A673 (cell line): ENCODE measurements at regions not wholly inside any gene's neighbourhood (a gene's known extent, or its start where the extent isn't known, plus 50 kb on each side); places are given as distances from the start of the nearest gene placed in this dataset.

Experiments
- CTCF ChIP-seq: fragments of 300-800, 200-600 bp; sonication (generic); conservative IDR thresholded peaks from 2 replicates; pipeline ENCODE4 v1.5.1; 2017; ENCODE audit warnings: low read depth, mild to moderate bottlenecking, antibody characterized with exemption, low read length, moderate library complexity, mixed read lengths
- EZH2 ChIP-seq: fragments of 200-600 bp; sonication (generic); IDR thresholded peaks from 2 replicates; pipeline ENCODE4 v1.6.1; 2017; ENCODE audit warnings: borderline replicate concordance, low read depth, mild to moderate bottlenecking, mixed read lengths, antibody characterized with exemption, low read length; ENCODE audit not compliant: poor library complexity, severe bottlenecking

- TF ChIP-seq CTCF (no peak), EZH2 (no peak)
Observed at GRCh38 chr16:75931043-75931442, 204.8 kb upstream of the CPHXL start.
